NAMALWA (cell line): ENCODE measurements at regions not wholly inside any gene's neighbourhood (a gene's known extent, or its start where the extent isn't known, plus 50 kb on each side); places are given as distances from the start of the nearest gene placed in this dataset.

Experiments
- DNase-seq: peaks from one replicate; pipeline ENCODE4 v3.0.0-alpha.2; 2015; ENCODE audit warnings: low spot score

GRCh38 chr6:164453835-164454234, 855.6 kb downstream of the C6orf118 start:
- no peak for DNase-seq

- DNase-seq: no peak
Observed at GRCh38 chr6:164442572-164442971, 866.8 kb downstream of the C6orf118 start.

GRCh38 chr6:164439331-164439730, 870.1 kb downstream of the C6orf118 start:
- no peak for DNase-seq

GRCh38 chr6:164436976-164437375, 872.4 kb downstream of the C6orf118 start:
- no peak for DNase-seq

GRCh38 chr6:164427728-164428402, 881.5 kb downstream of the C6orf118 start:
- DNase-seq: no peak

GRCh38 chr6:164424489-164424888, 884.9 kb downstream of the C6orf118 start:
- no peak for DNase-seq

GRCh38 chr6:164419099-164419498, 890.3 kb downstream of the C6orf118 start:
- DNase-seq: no peak

- no peak for DNase-seq
Observed at GRCh38 chr6:164418262-164418588, 891.2 kb downstream of the C6orf118 start.

GRCh38 chr6:164417537-164418261, 891.7 kb downstream of the C6orf118 start:
- no peak for DNase-seq

GRCh38 chr6:164415832-164416563, 893.4 kb downstream of the C6orf118 start:
- DNase-seq: no peak

- no peak for DNase-seq
Observed at GRCh38 chr6:164414695-164415094, 894.7 kb downstream of the C6orf118 start.

GRCh38 chr6:164412566-164412965, 896.8 kb downstream of the C6orf118 start:
- no peak for DNase-seq

- no peak for DNase-seq
Observed at GRCh38 chr6:164410017-164410416, 899.4 kb downstream of the C6orf118 start.

- DNase-seq: no peak
Observed at GRCh38 chr6:164409309-164410009, 899.9 kb downstream of the C6orf118 start.

GRCh38 chr6:164408868-164409267, 900.5 kb downstream of the C6orf118 start:
- DNase-seq: no peak

GRCh38 chr6:164404812-164405488, 904.5 kb downstream of the C6orf118 start:
- DNase-seq: no peak

- DNase-seq: no peak
Observed at GRCh38 chr6:164401871-164402270, 907.5 kb downstream of the C6orf118 start.

- DNase-seq: no peak
Observed at GRCh38 chr6:164398647-164399046, 910.8 kb downstream of the C6orf118 start.

GRCh38 chr6:164396071-164397047, 913.0 kb downstream of the C6orf118 start:
- DNase-seq: no peak

GRCh38 chr6:164379795-164380194, 929.6 kb downstream of the C6orf118 start:
- no peak for DNase-seq

GRCh38 chr6:164378330-164378729, 931.1 kb downstream of the C6orf118 start:
- no peak for DNase-seq
